GM12878 (cell line): ENCODE measurements at regions not wholly inside any gene's neighbourhood (a gene's known extent, or its start where the extent isn't known, plus 50 kb on each side); places are given as distances from the start of the nearest gene placed in this dataset.

Experiments
- ATAC-seq: fragments of 200-7000 bp; cut with Tn5 transposase; 3 replicates; pipeline ENCODE4 v1.9.1; 2020; ENCODE audit warnings: mild to moderate bottlenecking, moderate library complexity
- BruUV-seq: library from RNA; stranded (reverse); fragments of 400-500 nt; replicated peaks from 2 replicates; lab custom pipeline; 2021; lab: Mats Ljungman, UMichigan
- CTCF ChIA-PET: fragments of 300-600 bp; sonication (Branson Sonifier 250); formaldehyde crosslinking; extraction: SDS; loops from one replicate; lab custom pipeline; 2021; ENCODE audit warnings: inconsistent platforms; lab: Yijun Ruan, JAX
- POLR2A ChIA-PET: fragments of 350-600 bp; formaldehyde crosslinking; extraction: SDS; loops from one replicate; lab custom pipeline; 2021; ENCODE audit warnings: inconsistent platforms; lab: Charles Lee
- RAD21 ChIA-PET: fragments of 300-600 bp; sonication (Branson Sonifier 250); formaldehyde crosslinking; loops from one replicate; lab custom pipeline; 2023; ENCODE audit warnings: antibody characterized with exemption; ENCODE audit not compliant: unreplicated experiment; lab: Charles Lee
- SMC1A ChIA-PET: fragments of 300-600 bp; sonication (Branson Sonifier 250); formaldehyde crosslinking; loops from one replicate; lab custom pipeline; 2023; ENCODE audit not compliant: unreplicated experiment, uncharacterized antibody; lab: Charles Lee
- DNase-seq: peaks from one replicate; pipeline ENCODE4 v3.0.0-alpha.2; 2011; ENCODE audit warnings: low read depth, low spot score
- FAIRE-seq: peaks from 3 replicates; lab custom pipeline; 2011; peaks lifted over from hg19 to GRCh38; lab: Jason Lieb, UNC
- H2AFZ ChIP-seq: 2 replicates; pipeline ENCODE4 v1.6.0; 2011; ENCODE audit warnings: low read depth, low read length, control low read depth; ENCODE audit not compliant: control insufficient read depth
- H3K27ac ChIP-seq: 2 replicates; pipeline ENCODE4 v1.5.1; 2011; ENCODE audit warnings: control low read depth; ENCODE audit not compliant: control insufficient read depth, insufficient read depth
- H3K27me3 ChIP-seq, 2 experiments: replicated peaks in 1 of 2; 2 replicates each; pipeline versions ENCODE4 v1.6.0 to v1.6.1; 2011; ENCODE audit warnings: low read length in 1 of 2; ENCODE audit not compliant: control insufficient read depth in 2 of 2, insufficient read depth in 2 of 2
- H3K36me3 ChIP-seq, 2 experiments: 2 replicates each; pipeline ENCODE4 v1.5.1; 2011; ENCODE audit warnings: low read length in 1 of 2; ENCODE audit not compliant: control insufficient read depth in 2 of 2, insufficient read depth in 2 of 2
- H3K4me1 ChIP-seq: 2 replicates; pipeline ENCODE4 v1.6.1; 2011; ENCODE audit warnings: mild to moderate bottlenecking, low read length, moderate library complexity, mixed read lengths; ENCODE audit not compliant: control insufficient read depth, insufficient read depth
- H3K4me2 ChIP-seq: 2 replicates; pipeline ENCODE4 v1.6.0; 2011; ENCODE audit warnings: control low read depth; ENCODE audit not compliant: control insufficient read depth, insufficient read depth
- H3K4me3 ChIP-seq: fragments of 200-600 bp; sonication (generic); 2 replicates; pipeline ENCODE4 v1.5.1; 2016
- H3K79me2 ChIP-seq: 2 replicates; pipeline ENCODE4 v1.6.0; 2011; ENCODE audit warnings: low read length; ENCODE audit not compliant: control insufficient read depth, insufficient read depth
- H3K9ac ChIP-seq: 2 replicates; pipeline ENCODE4 v1.8.0; 2011; ENCODE audit warnings: low read length, control low read depth, mixed read lengths; ENCODE audit not compliant: control insufficient read depth, insufficient read depth
- H3K9me3 ChIP-seq: replicated peaks from 3 replicates; pipeline ENCODE4 v1.5.1; 2011; ENCODE audit warnings: mild to moderate bottlenecking, low read length; ENCODE audit not compliant: control insufficient read depth, insufficient read depth
- H4K20me1 ChIP-seq: 2 replicates; pipeline ENCODE4 v1.6.0; 2011; ENCODE audit not compliant: control insufficient read depth, insufficient read depth
- CHD1 ChIP-seq: IDR thresholded peaks from 2 replicates; pipeline ENCODE4 v1.6.1; 2012; ENCODE audit warnings: low read depth, low read length, improper control_type of control experiment
- CHD2 ChIP-seq: IDR thresholded peaks from 2 replicates; pipeline ENCODE4 v1.6.1; 2011; ENCODE audit warnings: low read depth, low read length, improper control_type of control experiment, borderline replicate concordance
- CTCF ChIP-seq, 3 experiments: IDR thresholded peaks in 2 of 3; conservative IDR thresholded peaks in 1 of 3; 2 replicates each; pipeline ENCODE4 v1.5.1; 2011; ENCODE audit warnings: low read depth in 3 of 3, low read length in 3 of 3, mild to moderate bottlenecking in 3 of 3, control low read depth in 2 of 3, moderate library complexity in 2 of 3, inconsistent platforms in 1 of 3, mixed read lengths in 1 of 3; ENCODE audit not compliant: control insufficient read depth in 2 of 3, insufficient read depth in 1 of 3; ENCODE audit errors: extremely low read depth in 1 of 3
- EP300 ChIP-seq, 2 experiments: fragments of 150-350 bp in 1 of 2; IDR thresholded peaks; 2 replicates each; pipeline ENCODE4 v1.6.1; 2011 to 2012; ENCODE audit warnings: low read depth in 2 of 2, low read length in 2 of 2, borderline replicate concordance in 1 of 2, improper control_type of control experiment in 1 of 2, inconsistent platforms in 1 of 2; ENCODE audit not compliant: control insufficient read depth in 1 of 2
- JUNB ChIP-seq: IDR thresholded peaks from 2 replicates; pipeline ENCODE4 v1.6.1; 2016; ENCODE audit warnings: antibody characterized with exemption, mild to moderate bottlenecking
- KDM1A ChIP-seq: fragments of 200-600 bp; sonication (generic); IDR thresholded peaks from 2 replicates; pipeline ENCODE4 v1.6.1; 2016; ENCODE audit warnings: borderline replicate concordance
- NR2C1 ChIP-seq: fragments of 450-650 bp; IDR thresholded peaks from 2 replicates; pipeline ENCODE4 v1.6.1; 2017; ENCODE audit warnings: antibody characterized with exemption, mild to moderate bottlenecking, moderate library complexity
- SMARCA5 ChIP-seq: fragments of 450-650 bp; IDR thresholded peaks from 2 replicates; pipeline ENCODE4 v1.6.1; 2017; ENCODE audit warnings: mild to moderate bottlenecking
- in situ Hi-C: fragments of 300-500 bp; cut with MboI; formaldehyde crosslinking; loops from 9 replicates; pipeline ENCODE4 v1.14.3; 2018; ENCODE audit warnings: mixed read lengths
- intact Hi-C: fragments of 100-400 bp; cut with micrococcal nuclease; formaldehyde crosslinking; loops from one replicate; pipeline ENCODE4 v1.14.2; 2022; ENCODE audit not compliant: unreplicated experiment

GRCh38 chr14:42947991-42948390 is 1341.3 kb downstream of the LRFN5 start:
- ATAC-seq (no peak), DNase-seq (no peak), FAIRE-seq (no peak)
- intact Hi-C loops (no loop called here), in situ Hi-C loops (no loop called here)
- no peaks in the 10 kb centered on the region for H3K4me1 ChIP-seq
- no TSS peak for BruUV-seq
- H3K9ac ChIP-seq = no peak overlapping the region
- no peak overlapping the region for H3K4me2 ChIP-seq
- H3K9me3 ChIP-seq = no peaks in the 10 kb centered on the region
- ChIA-PET POLR2A (no interaction called here), CTCF (no interaction called here), SMC1A (no interaction called here), RAD21 (no interaction called here)
- no peak overlapping the region for H3K27ac ChIP-seq
- no peaks in the 10 kb centered on the region for H3K79me2 ChIP-seq
- H3K4me3 ChIP-seq = no peak overlapping the region
- TF ChIP-seq SMARCA5 (no peak), CHD1 (no peak), CHD2 (no peak), JUNB (no peak), CTCF (IDR thresholded peaks at IDR 0.05 in 2 of 3, conservative IDR thresholded peaks at IDR 0.05 in 1 of 3; ENCODE audit: control insufficient read depth in 2 of 3, extremely low read depth in 1 of 3, insufficient read depth in 1 of 3, low read depth in 3 of 3, low read length in 3 of 3) (no peak), EP300 (IDR thresholded peaks at IDR 0.05; ENCODE audit: borderline replicate concordance in 1 of 2, control insufficient read depth in 1 of 2, low read depth in 2 of 2, low read length in 2 of 2) (no peak), NR2C1 (no peak), KDM1A (no peak)
- TF ChIP-seq, all 136 proteins: peak for 0
- H3K27me3 ChIP-seq = no peaks in the 10 kb centered on the region
- H4K20me1 ChIP-seq = no peaks in the 10 kb centered on the region
- no peaks in the 10 kb centered on the region for H3K36me3 ChIP-seq
- no peak overlapping the region for H2AFZ ChIP-seq
